ENCODE measurements at regions not wholly inside any gene's neighbourhood (a gene's known extent, or its start where the extent isn't known, plus 50 kb on each side); places are given as distances from the start of the nearest gene placed in this dataset.

DNA sequence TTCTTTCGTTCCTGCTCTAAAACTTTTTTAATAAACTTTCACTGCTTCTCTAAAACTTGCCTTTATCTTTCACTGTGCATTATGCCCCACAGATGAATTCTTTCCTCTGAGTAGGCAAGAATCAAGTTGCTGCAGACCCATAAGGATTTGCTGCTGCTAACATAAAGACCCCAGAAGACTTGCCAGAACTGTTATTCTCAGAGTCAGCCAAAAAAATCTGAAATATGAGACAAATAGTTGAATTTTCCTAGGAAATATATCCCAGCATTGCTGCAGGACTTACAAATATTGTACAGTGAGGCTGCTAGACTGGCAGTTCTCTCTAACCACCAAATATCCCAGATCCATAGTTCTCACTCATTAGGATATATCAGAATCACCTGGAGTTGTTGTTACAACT is 349.1 kb upstream of the FLRT2 start:
- TF ChIP-seq NFRKB (IDR thresholded peaks at IDR 0.05), result no peak
- no peak for TF ChIP-seq FOXK2 (IDR thresholded peaks at IDR 0.05)
- no peak for TF ChIP-seq BHLHE40 (IDR thresholded peaks at IDR 0.05; ENCODE audit: borderline replicate concordance)
- no peak for TF ChIP-seq SP1 (IDR thresholded peaks at IDR 0.05)
- no peak for TF ChIP-seq FOXA1 (IDR thresholded peaks at IDR 0.05)
- TF ChIP-seq HDGF (IDR thresholded peaks at IDR 0.05; ENCODE audit: borderline replicate concordance), result no peak
- no peak for TF ChIP-seq TARDBP (IDR thresholded peaks at IDR 0.05)
- no peak for TF ChIP-seq SUZ12 (IDR thresholded peaks at IDR 0.05)
- no peak for TF ChIP-seq FOXM1 (IDR thresholded peaks at IDR 0.05; ENCODE audit: borderline replicate concordance)
- no peak for TF ChIP-seq ARNT (IDR thresholded peaks at IDR 0.05)
- no peak for TF ChIP-seq ZNF384 (IDR thresholded peaks at IDR 0.05)
- no peak for TF ChIP-seq CTBP1 (IDR thresholded peaks at IDR 0.05; ENCODE audit: borderline replicate concordance)
- no peak for TF ChIP-seq LEF1 (IDR thresholded peaks at IDR 0.05; ENCODE audit: borderline replicate concordance)
- TF ChIP-seq ELF4 (IDR thresholded peaks at IDR 0.05), result no peak
